GM19467 (cell line): ENCODE measurements at regions not wholly inside any gene's neighbourhood (a gene's known extent, or its start where the extent isn't known, plus 50 kb on each side); places are given as distances from the start of the nearest gene placed in this dataset.
"Not testable (repeated sequence)": the region's sequence is repeated elsewhere in the genome, so short reads cannot be mapped to it uniquely, and the experiment has no call there.

ENCODE experiments used
- ATAC-seq: cut with Tn5 transposase; IDR thresholded peaks from one replicate; pipeline ENCODE4 v1.9.1; 2021; ENCODE audit warnings: mild to moderate bottlenecking, moderate library complexity; ENCODE audit not compliant: unreplicated experiment

- no peak for ATAC-seq
Observed at GRCh38 chr1:83520797-83521196, 478.1 kb downstream of the TTLL7 start.

DNA sequence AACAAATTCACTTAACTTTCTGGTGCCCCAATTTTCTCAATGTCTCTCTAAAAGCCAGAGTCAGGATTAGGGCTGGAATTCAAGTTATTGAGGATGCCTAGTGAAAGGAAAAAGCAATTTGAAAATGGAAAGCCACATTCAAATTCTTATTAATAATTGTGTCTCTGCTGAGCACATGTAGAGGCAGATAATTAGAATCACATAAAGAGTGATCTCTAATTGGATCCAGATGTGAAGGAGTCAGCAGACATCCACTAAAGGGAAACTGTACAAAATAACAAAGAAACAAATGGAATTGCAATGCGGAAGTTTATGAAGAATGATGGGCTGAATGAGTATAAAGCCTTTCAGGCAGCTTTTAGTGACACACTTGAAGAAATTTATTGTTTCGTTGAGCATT is 482.6 kb downstream of the TTLL7 start:
- no peak for ATAC-seq

DNA sequence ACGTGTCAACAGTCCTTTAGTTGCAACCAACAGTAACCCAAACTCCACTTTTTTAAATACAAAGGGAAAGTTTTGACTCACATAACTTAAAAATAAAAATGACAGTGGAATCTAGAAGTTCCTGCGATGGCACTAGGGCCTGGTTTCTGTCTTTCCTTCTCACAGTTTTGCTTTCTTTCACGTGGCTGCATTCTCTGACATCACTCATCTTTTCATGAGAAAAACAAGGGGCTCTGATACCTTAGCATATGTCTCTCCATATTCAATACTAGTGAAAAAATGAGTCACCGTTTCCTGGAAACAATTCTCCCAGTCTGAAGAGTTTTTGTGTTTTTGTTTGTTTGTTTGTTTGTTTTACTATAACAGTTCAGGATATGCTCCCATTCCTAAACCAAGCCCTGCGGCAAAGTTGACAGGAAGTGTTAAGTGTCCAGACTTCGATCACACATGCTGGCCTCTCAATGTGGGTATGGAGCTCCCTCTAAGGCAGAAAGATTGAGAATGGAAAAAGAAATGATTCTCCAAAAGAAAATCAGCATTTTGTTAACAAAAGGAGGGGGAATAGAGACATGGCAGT is 483.3 kb downstream of the TTLL7 start:
- no peak for ATAC-seq

DNA sequence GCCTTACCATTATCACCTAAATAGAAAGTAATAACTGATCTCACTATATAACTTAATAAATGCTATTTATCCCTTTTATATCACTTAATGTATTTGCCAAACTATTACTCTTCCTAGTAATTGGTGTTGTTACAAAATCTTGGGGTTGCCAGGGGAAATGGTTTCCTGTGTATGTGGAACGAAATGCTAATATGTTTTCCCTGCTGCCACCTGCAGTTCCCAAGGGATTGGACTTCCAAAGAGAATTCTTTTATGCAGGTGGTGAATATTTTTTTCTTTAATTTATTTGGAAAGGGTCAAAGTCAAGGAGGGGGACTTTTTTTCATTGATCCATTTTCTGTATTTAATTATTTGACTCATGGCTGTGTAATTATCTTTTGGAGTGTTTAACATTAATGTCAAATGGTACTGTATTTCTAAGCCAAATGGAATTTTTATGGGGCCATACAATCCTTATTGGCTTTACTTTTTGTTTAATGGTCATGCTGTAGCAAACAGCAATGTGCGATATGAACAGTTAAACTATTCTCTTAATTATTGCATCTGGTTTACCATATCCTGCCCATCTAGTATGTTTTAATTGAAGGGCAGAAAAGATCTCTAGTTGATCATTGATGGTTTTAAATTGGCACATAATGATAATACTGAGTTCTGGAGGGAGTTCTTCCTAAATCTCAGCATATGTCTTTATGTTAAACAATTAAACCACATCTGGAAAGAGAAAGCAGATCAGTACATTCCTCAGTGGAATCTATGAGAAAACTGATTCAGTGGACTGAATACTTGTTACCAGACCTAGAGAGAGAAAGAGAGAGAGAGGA is 486.3 kb downstream of the TTLL7 start:
- no peak for ATAC-seq

DNA sequence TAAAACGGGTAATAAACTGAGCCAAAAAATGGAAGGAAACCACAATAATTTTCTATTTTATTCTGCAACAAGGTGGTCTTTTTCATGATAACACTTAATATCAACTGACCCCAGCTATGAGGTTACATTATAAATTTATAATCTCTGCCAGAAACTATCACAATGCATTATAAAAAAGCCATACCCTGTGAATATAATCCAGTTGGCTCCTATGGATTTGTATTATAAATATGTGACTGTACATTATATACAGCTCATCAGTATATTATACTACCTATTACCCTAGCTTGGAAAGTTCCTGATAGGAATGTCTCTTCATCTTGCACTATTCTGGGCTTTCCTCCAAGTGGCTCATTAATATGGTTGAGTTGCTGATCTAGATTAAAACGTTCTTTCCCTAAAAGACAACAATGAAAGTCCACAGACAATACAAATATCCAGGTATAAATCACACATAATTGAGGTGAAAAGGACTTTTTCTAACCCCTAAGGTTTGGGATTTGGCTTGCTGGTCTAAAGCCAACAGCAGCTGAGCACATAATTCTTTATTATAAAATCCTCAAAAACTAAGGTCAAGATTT is 487.7 kb downstream of the TTLL7 start:
- ATAC-seq, result no peak

DNA sequence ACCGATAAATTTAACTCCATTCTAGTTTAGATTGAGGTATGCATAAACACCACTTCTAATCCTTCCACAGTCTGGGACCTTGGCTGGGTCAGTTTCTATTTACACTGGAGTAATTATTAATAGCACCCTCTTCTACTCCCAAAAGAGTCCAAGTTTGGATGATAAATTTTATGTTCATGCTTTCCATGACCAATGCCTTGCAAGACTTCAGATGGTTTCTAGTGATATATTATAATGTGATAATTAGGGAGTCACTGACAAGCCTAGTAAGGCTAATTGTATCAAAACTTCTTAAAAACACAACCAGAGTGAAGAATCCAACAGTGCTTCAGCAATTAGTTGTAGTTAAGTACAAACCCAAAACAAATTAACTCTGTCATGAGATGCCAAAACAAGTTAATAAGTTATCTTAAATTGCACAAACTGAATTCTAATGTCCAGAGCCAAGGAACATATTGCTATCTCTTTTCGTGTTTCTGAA is 489.6 kb downstream of the TTLL7 start:
- no peak for ATAC-seq

DNA sequence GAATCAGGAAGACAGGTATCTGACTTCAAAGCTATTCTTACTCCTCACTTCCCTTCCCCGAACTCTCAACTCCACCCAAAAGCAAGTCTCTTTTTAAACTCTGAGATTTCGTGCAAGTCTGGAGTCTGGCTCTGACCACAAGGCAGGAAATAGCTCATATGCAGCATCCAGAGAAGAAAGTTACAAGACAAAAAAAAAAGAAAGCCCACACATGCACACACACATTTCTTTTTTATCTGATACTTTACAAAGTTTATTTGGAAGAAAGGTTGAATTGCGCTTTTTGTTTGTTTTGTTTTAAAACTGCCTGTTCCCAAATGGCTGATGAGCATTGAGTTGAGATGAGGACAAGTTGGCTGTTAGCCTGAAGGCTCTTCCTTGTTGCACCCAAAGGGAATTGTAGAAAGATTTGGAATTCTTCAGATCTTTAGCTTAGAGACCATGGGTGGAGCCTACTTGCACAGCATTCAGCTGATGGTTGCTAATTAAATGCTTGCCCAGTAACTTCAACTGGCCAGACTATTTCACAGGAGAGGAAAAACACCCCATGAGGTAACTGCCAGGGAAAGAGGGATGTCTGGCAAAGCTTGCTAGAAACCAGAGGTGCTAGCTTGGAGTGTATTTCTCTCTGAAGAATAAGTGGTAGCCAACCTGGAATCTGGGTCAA is 490.3 kb downstream of the TTLL7 start:
- peak; percentile 98 for ATAC-seq

DNA sequence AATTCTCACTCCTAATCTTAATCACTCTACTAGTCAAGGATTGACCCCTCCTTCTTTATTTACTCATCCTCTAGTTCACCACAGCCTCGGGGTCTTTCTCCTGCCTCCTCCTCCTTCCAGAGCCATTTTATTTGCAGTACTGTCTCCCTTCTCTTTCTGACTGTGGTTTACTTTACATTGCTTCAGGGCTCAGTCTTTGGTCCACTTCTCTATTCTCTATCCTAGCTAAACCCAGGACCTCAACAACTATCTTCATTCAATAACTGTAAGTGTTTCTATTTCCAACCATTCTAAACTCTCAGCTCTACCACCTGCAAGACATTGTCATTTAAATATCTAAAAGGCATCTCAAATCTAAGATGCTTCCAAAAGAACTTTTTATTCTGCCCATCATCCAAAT is 493.8 kb downstream of the TTLL7 start:
- ATAC-seq, result no peak

GRCh38 chr1:83503153-83503552 is 495.8 kb downstream of the TTLL7 start:
- no peak for ATAC-seq

DNA sequence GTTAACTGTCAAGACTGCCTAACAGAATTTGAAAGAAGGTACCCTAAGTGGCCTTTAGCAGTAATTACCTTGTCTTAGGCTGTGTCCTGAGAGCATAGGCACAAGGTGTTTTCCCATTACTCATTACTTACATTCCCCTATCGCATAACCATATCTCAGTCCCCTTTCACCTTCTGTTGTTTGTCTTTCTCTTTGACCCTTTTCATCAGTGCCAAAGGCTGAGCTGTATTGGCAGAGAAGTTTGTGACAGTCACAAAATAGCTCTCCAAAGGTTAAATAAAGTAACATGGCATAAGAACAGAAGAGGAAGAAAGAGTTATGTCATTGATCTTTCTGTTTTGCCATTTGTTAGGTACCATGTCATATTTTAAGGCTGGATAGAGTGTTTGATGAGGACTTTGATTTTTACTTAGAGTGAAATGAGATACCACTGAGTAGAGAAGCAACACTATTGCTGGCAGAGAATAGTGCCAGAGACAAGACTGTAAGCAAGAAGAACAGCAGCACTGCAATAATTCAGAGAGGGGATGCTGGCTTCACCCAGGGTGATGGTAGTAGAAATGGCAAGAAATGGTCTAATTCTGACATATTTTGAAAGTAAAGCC is 497.8 kb downstream of the TTLL7 start:
- ATAC-seq, result peak; percentile 86

DNA sequence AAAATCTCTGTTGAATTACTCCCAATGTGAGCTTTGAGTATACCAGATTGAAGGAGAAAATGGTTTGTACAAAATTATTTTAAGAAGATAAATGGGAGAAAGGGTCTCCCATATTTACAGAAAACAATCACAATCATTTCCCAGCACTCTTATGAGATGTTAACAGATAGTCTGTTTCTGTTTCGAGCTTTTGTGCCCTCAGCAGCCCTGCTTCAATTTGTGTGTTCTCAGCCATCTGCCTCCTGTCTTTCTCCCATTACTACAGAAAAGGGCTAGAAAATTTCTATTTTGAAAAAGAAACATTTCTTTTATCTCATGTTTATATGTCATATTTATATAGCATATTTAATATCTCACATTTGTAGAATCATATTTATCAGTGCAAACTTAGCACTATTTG is 498.4 kb downstream of the TTLL7 start:
- ATAC-seq, result no peak

- ATAC-seq, result peak; percentile 42
Observed at GRCh38 chr1:83499998-83500397, 498.9 kb downstream of the TTLL7 start.

- ATAC-seq, result no peak
Observed at GRCh38 chr1:83497563-83497962, 501.4 kb downstream of the TTLL7 start.

DNA sequence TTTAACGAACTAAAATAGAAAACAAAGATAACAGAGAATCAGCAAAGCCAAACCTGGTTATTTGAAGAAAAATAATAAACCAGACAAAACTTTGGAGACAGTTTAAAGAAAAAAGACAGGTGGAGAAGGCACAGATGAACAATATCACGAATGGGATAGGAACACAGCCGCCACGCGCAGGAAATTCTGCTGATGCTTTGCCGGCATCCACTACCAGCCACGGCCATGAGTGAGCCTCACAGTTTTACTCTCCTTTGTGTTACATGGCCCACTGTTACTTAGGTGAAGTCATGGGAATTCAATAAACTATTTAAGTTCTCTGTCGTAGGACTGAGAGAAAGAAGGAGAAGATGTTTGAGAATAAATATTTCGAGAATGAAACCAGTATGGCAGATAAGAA is 503.4 kb downstream of the TTLL7 start:
- no peak for ATAC-seq

GRCh38 chr1:83493633-83494032 is 505.3 kb downstream of the TTLL7 start:
- no peak for ATAC-seq

DNA sequence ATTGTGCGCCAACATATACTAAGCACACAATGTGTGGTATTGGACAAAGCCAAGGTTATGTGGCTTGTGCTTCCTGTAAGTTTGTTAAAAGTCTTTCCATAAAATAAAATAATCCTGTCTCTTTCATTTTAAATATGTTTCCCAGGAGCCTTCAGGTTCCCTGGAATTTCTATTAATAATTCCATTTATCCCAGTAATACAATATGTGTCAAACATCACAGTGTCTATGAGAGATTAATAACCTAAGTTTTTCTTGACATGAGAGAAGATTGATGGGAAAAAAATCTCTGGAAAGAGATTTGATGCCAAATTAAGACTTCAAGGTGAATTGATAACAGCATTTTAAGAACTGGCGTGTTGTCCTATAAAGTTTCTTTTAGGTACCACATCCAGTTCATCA is 507.0 kb downstream of the TTLL7 start:
- no peak for ATAC-seq

DNA sequence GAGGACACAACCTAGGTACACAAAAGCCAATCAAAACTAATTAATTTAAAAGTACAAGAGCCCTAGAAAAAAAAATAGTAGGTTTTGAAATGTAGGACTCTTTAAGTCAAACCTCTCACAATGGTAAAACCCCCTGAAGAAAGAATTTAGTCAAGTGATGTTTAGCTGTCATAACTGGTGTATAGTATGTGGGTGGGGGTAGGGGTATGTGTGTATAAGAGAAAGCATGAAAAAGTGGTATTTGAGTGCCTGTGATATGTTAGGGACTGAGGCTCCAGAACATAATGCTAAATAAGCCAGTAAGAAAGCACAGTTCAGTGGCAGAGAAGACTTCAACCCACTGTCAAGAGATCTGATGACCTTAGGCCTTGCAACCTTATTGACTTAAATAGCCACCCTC is 507.9 kb downstream of the TTLL7 start:
- ATAC-seq, result no peak

DNA sequence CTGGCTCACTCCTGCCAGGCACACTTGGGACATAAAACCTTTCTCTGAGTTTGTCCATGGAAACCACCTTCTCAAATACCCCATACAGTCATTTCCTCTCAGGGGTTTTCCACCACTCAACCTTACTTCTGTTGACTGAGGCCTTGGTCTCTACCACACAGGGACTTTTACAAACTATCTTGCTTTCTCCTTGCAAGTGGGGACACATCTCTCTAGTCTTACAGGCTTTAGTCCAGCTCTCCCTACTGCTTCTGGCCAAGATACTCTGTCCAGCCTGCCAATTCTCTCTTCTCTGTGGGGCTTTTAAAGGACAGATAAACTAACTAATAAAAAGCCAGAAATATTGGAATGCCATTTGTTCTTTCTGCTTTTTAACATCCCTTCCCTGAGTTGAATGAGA is 510.8 kb downstream of the TTLL7 start:
- peak; percentile 77 for ATAC-seq

GRCh38 chr1:83487460-83487859 is 511.5 kb downstream of the TTLL7 start:
- peak; percentile 38 for ATAC-seq

DNA sequence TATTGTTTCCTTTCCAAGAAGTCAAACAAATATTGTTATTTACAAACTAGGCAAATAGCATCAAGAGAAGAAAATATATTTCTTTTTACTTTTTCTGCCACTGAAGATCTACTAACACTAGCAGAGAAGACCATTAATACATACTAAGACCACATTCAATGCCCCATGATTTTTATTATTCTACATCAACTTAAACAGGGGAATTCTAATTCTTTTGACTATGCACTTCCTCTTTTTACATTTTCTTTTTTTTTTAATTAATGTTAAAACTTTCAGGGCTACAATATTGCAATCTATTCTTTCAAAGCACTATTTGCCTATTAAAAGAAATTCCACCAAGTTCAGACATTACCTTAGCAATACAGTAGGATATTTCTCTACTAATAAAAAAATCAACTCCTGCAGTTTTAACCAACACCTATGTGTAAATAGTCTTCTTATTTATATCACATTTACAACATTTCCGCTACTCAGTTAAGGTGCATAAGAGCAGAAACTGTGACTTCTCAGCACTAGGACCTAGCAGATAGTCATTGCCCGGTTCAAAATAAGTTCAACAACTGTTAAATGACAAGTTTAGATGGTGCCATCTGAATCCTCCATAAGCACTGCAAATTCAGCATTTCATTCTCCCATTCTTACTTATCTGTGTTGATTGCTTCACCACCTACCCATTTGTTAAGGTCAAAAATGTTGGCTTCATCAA is 513.5 kb downstream of the TTLL7 start:
- not testable (repeated sequence) for ATAC-seq

DNA sequence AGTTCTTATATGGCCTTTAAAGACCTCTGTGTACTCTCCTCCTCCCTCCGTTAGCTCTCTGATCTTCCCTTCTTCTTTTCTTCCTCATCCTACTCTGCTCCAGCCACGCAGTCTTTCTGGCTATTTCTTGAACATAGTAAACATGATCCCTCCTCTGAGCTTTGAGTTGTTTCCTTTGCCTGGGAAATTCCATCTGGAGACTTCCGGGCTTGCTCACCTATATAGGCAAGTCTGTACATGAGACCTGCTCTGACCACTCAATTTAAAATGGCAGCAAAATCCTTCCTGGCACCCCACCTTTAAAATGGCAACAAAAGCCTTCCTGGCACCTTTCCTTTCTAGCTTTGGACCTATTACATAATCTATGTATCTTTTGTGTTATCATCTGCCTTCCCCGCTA is 517.6 kb downstream of the TTLL7 start:
- ATAC-seq, result not testable (repeated sequence)
